ENCODE measurements at regions not wholly inside any gene's neighbourhood (a gene's known extent, or its start where the extent isn't known, plus 50 kb on each side); places are given as distances from the start of the nearest gene placed in this dataset.

GRCh38 chr7:148939128-148939755 is 55.2 kb upstream of the EZH2 start:
- intact Hi-C loops (cut with micrococcal nuclease; ENCODE audit: unreplicated experiment) (no loop called here), in situ Hi-C loops (cut with HindIII; ENCODE audit: extremely low pct_ligation_motif_present, low pct_unique_long_range_greater_than_20kb) (no loop called here)
- Histone ChIP-seq H3K36me3 (replicated peaks in 1 of 2; ENCODE audit: control insufficient read depth in 1 of 2, insufficient read depth in 2 of 2, low read length in 2 of 2) (no peaks in the 10 kb centered on the region), H4K20me1 (ENCODE audit: insufficient read depth, low read length) (no peaks in the 10 kb centered on the region), H3K4me3 (replicated peaks in 1 of 3; ENCODE audit: insufficient read depth in 1 of 3, low read depth in 2 of 3, low read length in 3 of 3) (no peak overlapping the region), H2AFZ (ENCODE audit: low read length) (no peak overlapping the region), H3K9me3 (ENCODE audit: low read length) (no peaks in the 10 kb centered on the region), H3K79me2 (ENCODE audit: insufficient read depth, low read length) (no peaks in the 10 kb centered on the region), H3K27ac (ENCODE audit: extremely low read length, insufficient read depth, low read length) (no peak overlapping the region), H3K9ac (ENCODE audit: insufficient read depth, low read depth, low read length) (no peak overlapping the region), H3K4me1 (ENCODE audit: insufficient read depth, low read length) (peaks cover 6% of the 10 kb centered on the region; the same call in 1 of the 2 replicates), H3K4me2 (ENCODE audit: low read depth, low read length) (no peak overlapping the region), H3K27me3 (ENCODE audit: control insufficient read depth in 1 of 2, insufficient read depth in 2 of 2, low read length in 2 of 2) (no peaks in the 10 kb centered on the region; a peak in 1 of 5 replicates)
- WGBS (ENCODE audit: low lambda C conversion rate), result 92% methylated on average over 1 of the region's 1 CpG
- FAIRE-seq, result no peak
- TF ChIP-seq MBNL3 (CRISPR knock-in tag; conservative IDR thresholded peaks at IDR 0.05), result no peak
- TF ChIP-seq SUZ12 (IDR thresholded peaks at IDR 0.05; ENCODE audit: low read depth, low read length), result no peak
- TF ChIP-seq ZNF367 (CRISPR knock-in tag; IDR thresholded peaks at IDR 0.05; ENCODE audit: borderline replicate concordance), result no peak
- TF ChIP-seq ZNF253 (CRISPR knock-in tag; IDR thresholded peaks at IDR 0.05; ENCODE audit: borderline replicate concordance), result no peak
- no peak for TF ChIP-seq ZNF572 (CRISPR knock-in tag; IDR thresholded peaks at IDR 0.05)
- no peak for TF ChIP-seq NAIF1 (CRISPR knock-in tag; IDR thresholded peaks at IDR 0.05; ENCODE audit: borderline replicate concordance)
- TF ChIP-seq PCBP1 (IDR thresholded peaks at IDR 0.05; ENCODE audit: borderline replicate concordance, low read depth, low read length), result no peak
- TF ChIP-seq ZNF274 (CRISPR knock-in tag; IDR thresholded peaks at IDR 0.05), result no peak
- ChIA-PET POLR2A (no interaction called here), CTCF (ENCODE audit: low intra/inter-chr PET ratio, low total read pairs) (no interaction called here)
- no TSS peak for BruUV-seq (replicated peaks)
- no peak for ATAC-seq
- no peak for DNase-seq (ENCODE audit: low spot score)

DNA sequence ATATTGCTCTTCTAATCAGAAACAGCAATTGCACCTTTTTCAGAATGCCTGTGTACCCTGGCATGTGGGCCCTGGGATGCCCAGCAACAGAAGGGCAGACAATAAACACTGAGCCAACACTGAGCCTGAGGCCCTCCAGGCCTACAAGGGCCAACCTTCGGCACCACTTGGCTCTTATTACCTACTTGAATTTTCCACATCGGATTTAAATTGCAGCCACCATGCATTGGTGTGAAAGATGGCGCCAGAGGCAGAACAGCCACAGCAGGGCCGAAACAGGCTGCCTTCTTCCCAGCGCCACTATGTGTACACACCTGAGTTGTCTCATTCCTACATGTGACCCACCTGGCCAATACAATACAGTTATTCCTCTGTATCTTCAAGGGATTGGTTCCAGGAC is 51.4 kb upstream of the EZH2 start:
- Histone ChIP-seq H3K4me2 (ENCODE audit: low read depth, low read length) (no peak overlapping the region), H3K9ac (ENCODE audit: insufficient read depth, low read depth, low read length) (no peak overlapping the region), H4K20me1 (ENCODE audit: insufficient read depth, low read length) (no peaks in the 10 kb centered on the region), H2AFZ (ENCODE audit: low read length) (no peak overlapping the region), H3K36me3 (replicated peaks in 1 of 2; ENCODE audit: control insufficient read depth in 1 of 2, insufficient read depth in 2 of 2, low read length in 2 of 2) (no peaks in the 10 kb centered on the region), H3K9me3 (ENCODE audit: low read length) (no peaks in the 10 kb centered on the region), H3K27ac (ENCODE audit: extremely low read length, insufficient read depth, low read length) (no peak overlapping the region), H3K4me1 (ENCODE audit: insufficient read depth, low read length) (peaks cover 6% of the 10 kb centered on the region; the same call in 1 of the 2 replicates), H3K4me3 (replicated peaks in 1 of 3; ENCODE audit: insufficient read depth in 1 of 3, low read depth in 2 of 3, low read length in 3 of 3) (no peak overlapping the region), H3K79me2 (ENCODE audit: insufficient read depth, low read length) (no peaks in the 10 kb centered on the region), H3K27me3 (ENCODE audit: control insufficient read depth in 1 of 2, insufficient read depth in 2 of 2, low read length in 2 of 2) (no peaks in the 10 kb centered on the region; a peak in 1 of 5 replicates)
- intact Hi-C loops (cut with micrococcal nuclease; ENCODE audit: unreplicated experiment), result no loop called here
- CTCF ChIA-PET (ENCODE audit: low intra/inter-chr PET ratio, low total read pairs), result no interaction called here
- no peak for FAIRE-seq
- no TSS peak for BruUV-seq (replicated peaks)
- POLR2A ChIA-PET, result no interaction called here
- no peak for ATAC-seq
- 81% methylated on average over 5 of the region's 5 CpGs for WGBS (ENCODE audit: low lambda C conversion rate)
- in situ Hi-C loops (cut with HindIII; ENCODE audit: extremely low pct_ligation_motif_present, low pct_unique_long_range_greater_than_20kb), result no loop called here
- DNase-seq (ENCODE audit: low spot score), result no peak
- TF ChIP-seq, protein P1, sequence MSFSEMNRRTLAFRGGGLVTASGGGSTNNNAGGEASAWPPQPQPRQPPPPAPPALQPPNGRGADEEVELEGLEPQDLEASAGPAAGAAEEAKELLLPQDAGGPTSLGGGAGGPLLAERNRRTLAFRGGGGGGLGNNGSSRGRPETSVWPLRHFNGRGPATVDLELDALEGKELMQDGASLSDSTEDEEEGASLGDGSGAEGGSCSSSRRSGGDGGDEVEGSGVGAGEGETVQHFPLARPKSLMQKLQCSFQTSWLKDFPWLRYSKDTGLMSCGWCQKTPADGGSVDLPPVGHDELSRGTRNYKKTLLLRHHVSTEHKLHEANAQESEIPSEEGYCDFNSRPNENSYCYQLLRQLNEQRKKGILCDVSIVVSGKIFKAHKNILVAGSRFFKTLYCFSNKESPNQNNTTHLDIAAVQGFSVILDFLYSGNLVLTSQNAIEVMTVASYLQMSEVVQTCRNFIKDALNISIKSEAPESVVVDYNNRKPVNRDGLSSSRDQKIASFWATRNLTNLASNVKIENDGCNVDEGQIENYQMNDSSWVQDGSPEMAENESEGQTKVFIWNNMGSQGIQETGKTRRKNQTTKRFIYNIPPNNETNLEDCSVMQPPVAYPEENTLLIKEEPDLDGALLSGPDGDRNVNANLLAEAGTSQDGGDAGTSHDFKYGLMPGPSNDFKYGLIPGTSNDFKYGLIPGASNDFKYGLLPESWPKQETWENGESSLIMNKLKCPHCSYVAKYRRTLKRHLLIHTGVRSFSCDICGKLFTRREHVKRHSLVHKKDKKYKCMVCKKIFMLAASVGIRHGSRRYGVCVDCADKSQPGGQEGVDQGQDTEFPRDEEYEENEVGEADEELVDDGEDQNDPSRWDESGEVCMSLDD (CRISPR knock-in tag; IDR thresholded peaks at IDR 0.05; ENCODE audit: borderline replicate concordance), result no peak
- TF ChIP-seq, protein P2, sequence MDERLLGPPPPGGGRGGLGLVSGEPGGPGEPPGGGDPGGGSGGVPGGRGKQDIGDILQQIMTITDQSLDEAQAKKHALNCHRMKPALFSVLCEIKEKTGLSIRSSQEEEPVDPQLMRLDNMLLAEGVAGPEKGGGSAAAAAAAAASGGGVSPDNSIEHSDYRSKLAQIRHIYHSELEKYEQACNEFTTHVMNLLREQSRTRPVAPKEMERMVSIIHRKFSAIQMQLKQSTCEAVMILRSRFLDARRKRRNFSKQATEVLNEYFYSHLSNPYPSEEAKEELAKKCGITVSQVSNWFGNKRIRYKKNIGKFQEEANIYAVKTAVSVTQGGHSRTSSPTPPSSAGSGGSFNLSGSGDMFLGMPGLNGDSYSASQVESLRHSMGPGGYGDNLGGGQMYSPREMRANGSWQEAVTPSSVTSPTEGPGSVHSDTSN (CRISPR knock-in tag; IDR thresholded peaks at IDR 0.05), result no peak
- TF ChIP-seq ZNF335 (CRISPR knock-in tag; IDR thresholded peaks at IDR 0.05) (no peak), ZNF292 (CRISPR knock-in tag; IDR thresholded peaks at IDR 0.05; ENCODE audit: borderline replicate concordance, low read depth) (no peak), RARA (CRISPR knock-in tag; IDR thresholded peaks at IDR 0.05) (no peak), ZFP82 (CRISPR knock-in tag; IDR thresholded peaks at IDR 0.05; ENCODE audit: borderline replicate concordance) (no peak), ZNF12 (CRISPR knock-in tag; IDR thresholded peaks at IDR 0.05) (no peak)
